Vagina (tissue), 2 donors: ENCODE measurements at regions not wholly inside any gene's neighbourhood (a gene's known extent, or its start where the extent isn't known, plus 50 kb on each side); places are given as distances from the start of the nearest gene placed in this dataset.

ENCODE experiments used
- DNase-seq, 2 donors: peaks; one replicate each; pipeline ENCODE4 v3.0.0-alpha.2; 2017; ENCODE audit errors: extremely low spot score in 2 of 2
- H3K27ac ChIP-seq: fragments of 200-600 bp; sonication (generic); one replicate; pipeline ENCODE4 v1.5.1; 2019
- H3K27me3 ChIP-seq: fragments of 200-600 bp; sonication (generic); one replicate; pipeline ENCODE4 v1.5.1; 2019
- H3K36me3 ChIP-seq, 2 donors: fragments of 200-600 bp; sonication (generic); one replicate each; pipeline ENCODE4 v1.5.1; 2017 to 2019
- H3K4me1 ChIP-seq: fragments of 200-600 bp; sonication (generic); one replicate; pipeline ENCODE4 v1.5.1; 2019
- H3K4me3 ChIP-seq, 2 donors: fragments of 200-600 bp; sonication (generic); 1 replicate in 1 of 2; 2 replicates in 1 of 2; pipeline ENCODE4 v1.5.1; 2016 to 2019
- H3K9me3 ChIP-seq: fragments of 200-600 bp; sonication (generic); one replicate; pipeline ENCODE4 v1.5.1; 2019
- POLR2A ChIP-seq, 2 donors: fragments of 450-650 bp; IDR thresholded peaks; one replicate each; pipeline ENCODE4 v1.6.1; 2017; ENCODE audit warnings: antibody characterized with exemption in 2 of 2, mild to moderate bottlenecking in 2 of 2, moderate library complexity in 2 of 2
- POLR2AphosphoS5 ChIP-seq, 2 donors: sonication (generic); formaldehyde crosslinking; IDR thresholded peaks; one replicate each; pipeline ENCODE4 v1.9.0; 2017; ENCODE audit warnings: antibody characterized with exemption in 2 of 2, mild to moderate bottlenecking in 2 of 2, low read depth in 1 of 2; ENCODE audit not compliant: insufficient read depth in 1 of 2
- intact Hi-C: fragments of 100-400 bp; cut with DNase I; formaldehyde crosslinking; loops from one replicate; pipeline ENCODE4 v1.15.1; 2023
- TF ChIP-seq, protein P1 (sequence below), 3 experiments: fragments of 450-650 bp in 2 of 3; fragments of 200-600 bp in 1 of 3; sonication (generic) in 1 of 3; IDR thresholded peaks; one replicate each; pipeline ENCODE4 v1.5.1; 2017 to 2019; ENCODE audit warnings: antibody characterized with exemption in 3 of 3, mild to moderate bottlenecking in 2 of 3, moderate library complexity in 2 of 3

DNA sequence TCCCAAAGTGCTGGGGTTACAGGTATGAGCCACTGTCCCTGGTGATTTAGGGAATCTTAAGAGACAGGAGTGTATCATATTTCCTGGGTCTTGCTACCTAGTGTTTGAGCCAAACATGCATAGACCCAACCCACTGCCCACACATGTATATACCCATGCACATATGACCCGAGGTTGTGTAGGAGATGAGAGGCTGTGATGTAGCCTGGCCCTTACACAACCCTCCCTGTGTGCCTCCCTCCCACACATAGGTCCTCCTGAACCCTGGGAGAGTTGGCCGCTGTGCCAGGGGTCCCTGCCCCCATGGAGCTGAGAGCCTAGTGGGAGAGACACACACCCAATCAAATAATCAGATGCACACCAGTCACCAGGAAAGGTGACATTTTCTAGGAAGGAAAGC is 365.9 kb downstream of the ZNF536 start:
- H3K27ac ChIP-seq, result no peak overlapping the region
- H3K9me3 ChIP-seq, result no peaks in the 10 kb centered on the region
- H3K27me3 ChIP-seq, result no peaks in the 10 kb centered on the region
- intact Hi-C loops, result no loop called here
- no peaks in the 10 kb centered on the region for H3K36me3 ChIP-seq
- H3K4me1 ChIP-seq, result no peaks in the 10 kb centered on the region
- H3K4me3 ChIP-seq, result no peak overlapping the region
- DNase-seq, result no peak
- TF ChIP-seq, protein P1, sequence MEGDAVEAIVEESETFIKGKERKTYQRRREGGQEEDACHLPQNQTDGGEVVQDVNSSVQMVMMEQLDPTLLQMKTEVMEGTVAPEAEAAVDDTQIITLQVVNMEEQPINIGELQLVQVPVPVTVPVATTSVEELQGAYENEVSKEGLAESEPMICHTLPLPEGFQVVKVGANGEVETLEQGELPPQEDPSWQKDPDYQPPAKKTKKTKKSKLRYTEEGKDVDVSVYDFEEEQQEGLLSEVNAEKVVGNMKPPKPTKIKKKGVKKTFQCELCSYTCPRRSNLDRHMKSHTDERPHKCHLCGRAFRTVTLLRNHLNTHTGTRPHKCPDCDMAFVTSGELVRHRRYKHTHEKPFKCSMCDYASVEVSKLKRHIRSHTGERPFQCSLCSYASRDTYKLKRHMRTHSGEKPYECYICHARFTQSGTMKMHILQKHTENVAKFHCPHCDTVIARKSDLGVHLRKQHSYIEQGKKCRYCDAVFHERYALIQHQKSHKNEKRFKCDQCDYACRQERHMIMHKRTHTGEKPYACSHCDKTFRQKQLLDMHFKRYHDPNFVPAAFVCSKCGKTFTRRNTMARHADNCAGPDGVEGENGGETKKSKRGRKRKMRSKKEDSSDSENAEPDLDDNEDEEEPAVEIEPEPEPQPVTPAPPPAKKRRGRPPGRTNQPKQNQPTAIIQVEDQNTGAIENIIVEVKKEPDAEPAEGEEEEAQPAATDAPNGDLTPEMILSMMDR (IDR thresholded peaks at IDR 0.05), result no peak
- no peak for TF ChIP-seq POLR2A (IDR thresholded peaks at IDR 0.05)
- no peak for TF ChIP-seq POLR2AphosphoS5 (IDR thresholded peaks at IDR 0.05; ENCODE audit: insufficient read depth in 1 of 2, low read depth in 1 of 2)

DNA sequence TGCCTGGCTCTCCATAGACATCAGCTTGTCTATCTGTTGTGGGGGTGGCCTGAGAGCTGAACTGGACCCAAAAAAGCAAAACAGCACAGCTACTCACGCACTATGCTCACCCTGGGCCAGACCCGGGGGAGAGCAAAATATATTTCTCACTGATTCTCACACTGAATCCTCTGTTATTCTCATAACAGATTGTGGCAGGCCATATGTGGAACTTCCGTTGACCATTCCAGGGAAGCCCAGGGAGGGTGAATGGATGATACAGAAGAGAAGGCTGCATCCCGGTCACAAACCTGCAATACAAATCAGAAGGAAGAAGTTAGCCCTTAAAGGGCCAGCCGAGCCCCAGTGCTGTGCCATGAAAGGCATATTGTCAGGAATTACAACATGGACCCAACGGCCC is 362.5 kb downstream of the ZNF536 start:
- no peaks in the 10 kb centered on the region for H3K4me1 ChIP-seq
- H3K27me3 ChIP-seq, result no peaks in the 10 kb centered on the region
- no peak overlapping the region for H3K4me3 ChIP-seq
- no peaks in the 10 kb centered on the region for H3K9me3 ChIP-seq
- H3K36me3 ChIP-seq, result no peaks in the 10 kb centered on the region
- TF ChIP-seq, protein P1 (IDR thresholded peaks at IDR 0.05), result no peak
- TF ChIP-seq POLR2AphosphoS5 (IDR thresholded peaks at IDR 0.05; ENCODE audit: insufficient read depth in 1 of 2, low read depth in 1 of 2) (no peak), POLR2A (IDR thresholded peaks at IDR 0.05) (no peak)
- intact Hi-C loops, result no loop called here
- H3K27ac ChIP-seq, result no peak overlapping the region
- DNase-seq, result no peak

DNA sequence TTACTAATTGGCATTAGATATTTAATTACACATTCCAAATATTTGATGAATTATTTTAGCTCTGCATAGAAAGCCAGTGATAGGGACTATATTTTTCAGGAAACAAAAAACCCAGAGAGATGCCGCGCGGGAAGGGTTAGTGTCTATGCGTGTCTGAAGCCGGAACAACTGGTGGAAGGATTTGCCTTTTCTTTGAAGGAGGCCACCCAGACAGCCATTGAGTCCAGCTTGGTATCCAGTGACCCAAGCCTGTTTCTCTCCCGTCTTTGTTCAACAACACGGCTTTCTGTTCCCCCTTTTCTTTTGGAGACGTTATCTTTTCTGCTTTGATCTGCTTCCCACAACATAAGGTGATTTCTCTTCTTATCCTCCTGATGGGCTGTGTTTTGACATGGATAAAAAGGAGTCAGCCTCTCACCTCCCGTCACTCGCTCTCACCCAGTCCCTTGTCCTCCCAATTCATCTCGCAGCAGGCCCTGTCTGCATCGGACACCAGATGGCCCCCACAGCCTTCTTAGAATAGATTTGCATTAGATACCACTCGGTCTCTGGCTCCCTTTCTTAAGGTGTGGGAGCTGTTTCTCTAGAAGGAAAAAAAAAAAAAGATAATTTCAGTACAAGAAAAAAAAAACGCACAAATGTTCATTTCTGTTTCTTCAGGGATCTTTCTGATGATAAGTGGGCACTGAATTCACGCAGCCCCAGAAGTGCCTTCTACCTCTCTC is 361.8 kb downstream of the ZNF536 start:
- H3K9me3 ChIP-seq, result no peaks in the 10 kb centered on the region
- no peak overlapping the region for H3K27ac ChIP-seq
- H3K27me3 ChIP-seq, result no peaks in the 10 kb centered on the region
- H3K36me3 ChIP-seq, result no peaks in the 10 kb centered on the region
- TF ChIP-seq POLR2A (IDR thresholded peaks at IDR 0.05) (no peak), POLR2AphosphoS5 (IDR thresholded peaks at IDR 0.05; ENCODE audit: insufficient read depth in 1 of 2, low read depth in 1 of 2) (no peak)
- TF ChIP-seq, protein P1 (IDR thresholded peaks at IDR 0.05), result peak in 1 of 3 experiments; percentile 13
- intact Hi-C loops, result no loop called here
- H3K4me3 ChIP-seq, result no peak overlapping the region
- DNase-seq, result no peak
- no peaks in the 10 kb centered on the region for H3K4me1 ChIP-seq

DNA sequence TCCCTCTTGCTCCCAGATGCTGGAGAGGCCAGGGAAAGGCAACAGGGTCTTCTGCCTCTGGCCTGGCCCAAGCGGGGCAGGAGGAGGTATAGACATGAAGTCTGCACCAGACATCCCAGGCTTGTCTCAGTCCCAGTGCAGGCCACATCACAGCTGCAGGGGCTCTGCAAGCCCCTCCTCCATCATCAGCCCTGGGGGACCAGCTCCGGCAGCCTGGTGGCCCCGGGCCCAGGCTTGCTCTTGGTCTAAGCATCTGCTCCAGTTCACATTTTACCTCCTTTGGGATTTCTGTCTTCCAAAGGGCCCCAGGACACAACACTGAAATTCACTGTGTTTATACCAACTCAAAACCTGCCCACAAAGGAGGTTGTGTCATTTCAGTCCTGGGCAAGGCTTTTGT is 359.4 kb downstream of the ZNF536 start:
- Histone ChIP-seq H3K4me1 (no peaks in the 10 kb centered on the region), H3K27ac (no peak overlapping the region), H3K4me3 (no peak overlapping the region), H3K36me3 (no peaks in the 10 kb centered on the region), H3K27me3 (no peaks in the 10 kb centered on the region), H3K9me3 (no peaks in the 10 kb centered on the region)
- no peak for DNase-seq
- intact Hi-C loops, result no loop called here
- TF ChIP-seq POLR2A (IDR thresholded peaks at IDR 0.05) (no peak), POLR2AphosphoS5 (IDR thresholded peaks at IDR 0.05; ENCODE audit: insufficient read depth in 1 of 2, low read depth in 1 of 2) (no peak)
- TF ChIP-seq, protein P1 (IDR thresholded peaks at IDR 0.05), result no peak

DNA sequence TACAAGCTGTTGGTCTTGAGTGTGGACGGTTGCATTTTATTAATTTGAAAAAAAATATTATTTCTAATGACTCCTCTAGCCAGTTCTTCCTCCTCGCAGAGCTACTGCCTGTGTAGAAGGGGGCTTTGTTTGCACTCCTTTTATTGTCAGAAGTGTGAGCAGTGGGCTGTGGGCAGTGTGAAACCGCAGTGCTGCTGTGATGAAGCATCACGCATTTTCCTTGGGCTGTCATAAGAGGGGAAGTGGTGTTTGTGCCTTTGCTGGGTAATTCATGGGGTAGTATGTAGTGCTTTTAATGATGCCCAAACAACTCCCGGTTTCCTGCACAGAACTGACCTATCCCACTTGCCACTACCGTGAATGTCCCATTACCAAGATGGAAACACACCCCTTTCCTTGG is 357.3 kb downstream of the ZNF536 start:
- H3K4me1 ChIP-seq, result no peaks in the 10 kb centered on the region
- no peaks in the 10 kb centered on the region for H3K27me3 ChIP-seq
- H3K36me3 ChIP-seq, result no peaks in the 10 kb centered on the region
- intact Hi-C loops, result no loop called here
- no peak for DNase-seq
- H3K27ac ChIP-seq, result no peak overlapping the region
- no peaks in the 10 kb centered on the region for H3K9me3 ChIP-seq
- H3K4me3 ChIP-seq, result no peak overlapping the region
- TF ChIP-seq POLR2AphosphoS5 (IDR thresholded peaks at IDR 0.05; ENCODE audit: insufficient read depth in 1 of 2, low read depth in 1 of 2) (no peak), POLR2A (IDR thresholded peaks at IDR 0.05) (no peak)
- TF ChIP-seq, protein P1 (IDR thresholded peaks at IDR 0.05), result no peak
